Ishikawa (cell line): ENCODE measurements at regions not wholly inside any gene's neighbourhood (a gene's known extent, or its start where the extent isn't known, plus 50 kb on each side); places are given as distances from the start of the nearest gene placed in this dataset.

Experiments
- EP300 ChIP-seq: IDR thresholded peaks from 2 replicates; pipeline ENCODE4 v1.6.1; 2012; ENCODE audit warnings: borderline replicate concordance
- NFIC ChIP-seq: IDR thresholded peaks from 2 replicates; pipeline ENCODE4 v1.6.1; 2012
- RAD21 ChIP-seq: IDR thresholded peaks from 2 replicates; pipeline ENCODE4 v1.6.1; 2012; ENCODE audit warnings: low read depth
- ZBTB7A ChIP-seq: IDR thresholded peaks from 2 replicates; pipeline ENCODE4 v1.6.1; 2012; ENCODE audit warnings: low read depth
- TF ChIP-seq, protein P1 (sequence below): IDR thresholded peaks from 2 replicates; pipeline ENCODE4 v1.6.1; 2012; ENCODE audit warnings: low read depth, mild to moderate bottlenecking

DNA sequence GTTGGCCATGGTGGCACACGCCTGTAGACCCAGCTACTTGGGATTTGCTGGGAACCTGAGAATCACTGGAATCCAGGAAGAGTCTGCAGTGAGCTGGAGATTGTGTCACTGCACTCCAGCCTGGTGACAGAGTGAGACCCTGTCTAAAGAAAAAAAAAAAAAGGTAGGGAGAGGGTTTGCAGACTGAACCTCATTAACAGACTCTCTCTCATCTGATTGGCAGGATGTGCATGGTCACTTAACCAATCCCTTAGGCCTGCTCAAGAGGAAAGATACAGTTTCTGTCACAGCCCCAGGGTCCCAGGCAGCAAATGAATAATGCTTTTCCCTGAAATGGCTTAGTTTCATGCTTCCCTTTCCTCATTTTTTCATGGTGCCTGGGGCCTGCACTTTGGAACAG is 160.5 kb upstream of the KCNJ16 start:
- TF ChIP-seq, protein P1, sequence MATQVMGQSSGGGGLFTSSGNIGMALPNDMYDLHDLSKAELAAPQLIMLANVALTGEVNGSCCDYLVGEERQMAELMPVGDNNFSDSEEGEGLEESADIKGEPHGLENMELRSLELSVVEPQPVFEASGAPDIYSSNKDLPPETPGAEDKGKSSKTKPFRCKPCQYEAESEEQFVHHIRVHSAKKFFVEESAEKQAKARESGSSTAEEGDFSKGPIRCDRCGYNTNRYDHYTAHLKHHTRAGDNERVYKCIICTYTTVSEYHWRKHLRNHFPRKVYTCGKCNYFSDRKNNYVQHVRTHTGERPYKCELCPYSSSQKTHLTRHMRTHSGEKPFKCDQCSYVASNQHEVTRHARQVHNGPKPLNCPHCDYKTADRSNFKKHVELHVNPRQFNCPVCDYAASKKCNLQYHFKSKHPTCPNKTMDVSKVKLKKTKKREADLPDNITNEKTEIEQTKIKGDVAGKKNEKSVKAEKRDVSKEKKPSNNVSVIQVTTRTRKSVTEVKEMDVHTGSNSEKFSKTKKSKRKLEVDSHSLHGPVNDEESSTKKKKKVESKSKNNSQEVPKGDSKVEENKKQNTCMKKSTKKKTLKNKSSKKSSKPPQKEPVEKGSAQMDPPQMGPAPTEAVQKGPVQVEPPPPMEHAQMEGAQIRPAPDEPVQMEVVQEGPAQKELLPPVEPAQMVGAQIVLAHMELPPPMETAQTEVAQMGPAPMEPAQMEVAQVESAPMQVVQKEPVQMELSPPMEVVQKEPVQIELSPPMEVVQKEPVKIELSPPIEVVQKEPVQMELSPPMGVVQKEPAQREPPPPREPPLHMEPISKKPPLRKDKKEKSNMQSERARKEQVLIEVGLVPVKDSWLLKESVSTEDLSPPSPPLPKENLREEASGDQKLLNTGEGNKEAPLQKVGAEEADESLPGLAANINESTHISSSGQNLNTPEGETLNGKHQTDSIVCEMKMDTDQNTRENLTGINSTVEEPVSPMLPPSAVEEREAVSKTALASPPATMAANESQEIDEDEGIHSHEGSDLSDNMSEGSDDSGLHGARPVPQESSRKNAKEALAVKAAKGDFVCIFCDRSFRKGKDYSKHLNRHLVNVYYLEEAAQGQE: no peak
- no peak for TF ChIP-seq RAD21
- TF ChIP-seq ZBTB7A: no peak
- TF ChIP-seq NFIC: no peak
- no peak for TF ChIP-seq EP300
